Ovary (tissue), 3 donors: ENCODE measurements at regions not wholly inside any gene's neighbourhood (a gene's known extent, or its start where the extent isn't known, plus 50 kb on each side); places are given as distances from the start of the nearest gene placed in this dataset.

Source experiments
- EP300 ChIP-seq: sonication (generic); formaldehyde crosslinking; IDR thresholded peaks from one replicate; pipeline ENCODE4 v1.6.1; 2017; ENCODE audit warnings: antibody characterized with exemption
- POLR2A ChIP-seq: fragments of 450-650 bp; IDR thresholded peaks from one replicate; pipeline ENCODE4 v1.6.1; 2017; ENCODE audit warnings: antibody characterized with exemption, mild to moderate bottlenecking, moderate library complexity
- TF ChIP-seq, protein P1 (sequence below), 3 donors: fragments of 450-650 bp in 2 of 3; fragments of 200-600 bp in 1 of 3; IDR thresholded peaks; one replicate each; pipeline versions ENCODE4 v1.5.1 to v1.8.0; 2016 to 2022; ENCODE audit warnings: antibody characterized with exemption in 3 of 3, mild to moderate bottlenecking in 1 of 3
- donor health status: DM: no; HTN: no; CAD: no.

DNA sequence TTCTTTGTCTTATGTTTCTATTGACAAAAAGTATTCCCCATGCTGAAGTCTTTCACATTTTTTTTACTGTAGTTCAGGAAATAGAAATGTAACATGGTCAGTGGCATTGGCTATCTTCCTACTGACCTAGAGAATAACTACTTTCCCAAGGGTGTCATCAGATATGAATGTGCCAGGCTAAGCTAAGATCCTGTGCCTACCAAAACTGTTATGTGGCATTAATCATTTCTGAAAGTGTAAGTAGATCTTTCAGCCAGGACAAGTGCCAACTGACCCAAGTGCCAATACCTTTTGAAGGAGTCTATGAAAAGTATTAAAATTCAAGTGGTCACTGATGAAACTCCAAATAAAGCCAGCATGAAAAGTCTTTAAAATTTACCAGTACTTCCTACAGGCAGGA is 165.3 kb downstream of the TNFSF18 start:
- TF ChIP-seq, protein P1, sequence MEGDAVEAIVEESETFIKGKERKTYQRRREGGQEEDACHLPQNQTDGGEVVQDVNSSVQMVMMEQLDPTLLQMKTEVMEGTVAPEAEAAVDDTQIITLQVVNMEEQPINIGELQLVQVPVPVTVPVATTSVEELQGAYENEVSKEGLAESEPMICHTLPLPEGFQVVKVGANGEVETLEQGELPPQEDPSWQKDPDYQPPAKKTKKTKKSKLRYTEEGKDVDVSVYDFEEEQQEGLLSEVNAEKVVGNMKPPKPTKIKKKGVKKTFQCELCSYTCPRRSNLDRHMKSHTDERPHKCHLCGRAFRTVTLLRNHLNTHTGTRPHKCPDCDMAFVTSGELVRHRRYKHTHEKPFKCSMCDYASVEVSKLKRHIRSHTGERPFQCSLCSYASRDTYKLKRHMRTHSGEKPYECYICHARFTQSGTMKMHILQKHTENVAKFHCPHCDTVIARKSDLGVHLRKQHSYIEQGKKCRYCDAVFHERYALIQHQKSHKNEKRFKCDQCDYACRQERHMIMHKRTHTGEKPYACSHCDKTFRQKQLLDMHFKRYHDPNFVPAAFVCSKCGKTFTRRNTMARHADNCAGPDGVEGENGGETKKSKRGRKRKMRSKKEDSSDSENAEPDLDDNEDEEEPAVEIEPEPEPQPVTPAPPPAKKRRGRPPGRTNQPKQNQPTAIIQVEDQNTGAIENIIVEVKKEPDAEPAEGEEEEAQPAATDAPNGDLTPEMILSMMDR (IDR thresholded peaks at IDR 0.05), result no peak
- TF ChIP-seq POLR2A (no peak), EP300 (no peak)
